ENCODE measurements at regions not wholly inside any gene's neighbourhood (a gene's known extent, or its start where the extent isn't known, plus 50 kb on each side); places are given as distances from the start of the nearest gene placed in this dataset.

DNA sequence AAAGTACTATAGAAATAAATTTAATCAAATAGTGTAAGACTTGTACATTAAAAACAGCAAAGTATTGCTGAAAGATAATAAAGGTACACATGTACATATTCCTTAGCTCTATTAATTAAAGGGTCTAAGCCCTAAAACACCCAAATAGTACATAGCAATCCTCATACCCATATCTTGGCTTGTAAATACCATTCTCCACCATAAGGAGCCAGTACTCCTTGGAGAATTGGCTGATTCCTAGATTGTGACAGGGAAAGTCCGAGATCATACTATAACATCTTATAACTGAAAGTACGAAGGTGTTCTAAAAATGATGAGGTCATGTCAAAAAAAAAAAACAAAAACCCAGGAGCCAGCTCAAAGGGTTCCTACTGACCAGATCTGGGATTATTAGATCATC, 614.6 kb downstream of the SUCLG1 start:
- TF ChIP-seq GATA2 (IDR thresholded peaks at IDR 0.05; ENCODE audit: low read depth, low read length) (no peak), GATA3 (IDR thresholded peaks at IDR 0.05; ENCODE audit: low read depth, low read length) (no peak)

Data from SH-SY5Y (cell line).